GM12874 (cell line): ENCODE measurements at regions not wholly inside any gene's neighbourhood (a gene's known extent, or its start where the extent isn't known, plus 50 kb on each side); places are given as distances from the start of the nearest gene placed in this dataset.

Source experiments
- TF ChIP-seq, protein P1 (sequence below): IDR thresholded peaks from 2 replicates; pipeline ENCODE4 v1.5.1; 2011; ENCODE audit warnings: low read depth, mild to moderate bottlenecking, control low read depth, low read length, moderate library complexity; ENCODE audit not compliant: insufficient read depth

DNA sequence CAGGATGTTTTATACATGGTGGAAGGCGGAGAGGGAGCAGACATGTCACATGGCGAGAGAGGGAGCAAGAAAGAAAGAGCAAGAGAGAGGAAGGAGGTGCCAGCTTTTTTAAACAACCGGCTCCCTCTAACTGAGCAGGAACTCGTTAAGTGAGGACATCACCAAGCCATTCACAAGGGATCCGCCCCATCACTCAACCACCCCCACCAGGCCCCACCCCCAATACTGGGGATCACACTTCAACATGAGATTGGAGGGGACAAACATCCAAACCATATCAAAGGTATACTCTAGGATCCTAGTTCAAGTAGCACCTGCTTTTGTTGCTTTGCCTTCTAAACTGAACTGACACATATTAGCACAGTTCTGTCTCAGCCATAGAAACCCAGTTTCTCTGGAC, 141.9 kb upstream of the KLF14 start:
- TF ChIP-seq, protein P1, sequence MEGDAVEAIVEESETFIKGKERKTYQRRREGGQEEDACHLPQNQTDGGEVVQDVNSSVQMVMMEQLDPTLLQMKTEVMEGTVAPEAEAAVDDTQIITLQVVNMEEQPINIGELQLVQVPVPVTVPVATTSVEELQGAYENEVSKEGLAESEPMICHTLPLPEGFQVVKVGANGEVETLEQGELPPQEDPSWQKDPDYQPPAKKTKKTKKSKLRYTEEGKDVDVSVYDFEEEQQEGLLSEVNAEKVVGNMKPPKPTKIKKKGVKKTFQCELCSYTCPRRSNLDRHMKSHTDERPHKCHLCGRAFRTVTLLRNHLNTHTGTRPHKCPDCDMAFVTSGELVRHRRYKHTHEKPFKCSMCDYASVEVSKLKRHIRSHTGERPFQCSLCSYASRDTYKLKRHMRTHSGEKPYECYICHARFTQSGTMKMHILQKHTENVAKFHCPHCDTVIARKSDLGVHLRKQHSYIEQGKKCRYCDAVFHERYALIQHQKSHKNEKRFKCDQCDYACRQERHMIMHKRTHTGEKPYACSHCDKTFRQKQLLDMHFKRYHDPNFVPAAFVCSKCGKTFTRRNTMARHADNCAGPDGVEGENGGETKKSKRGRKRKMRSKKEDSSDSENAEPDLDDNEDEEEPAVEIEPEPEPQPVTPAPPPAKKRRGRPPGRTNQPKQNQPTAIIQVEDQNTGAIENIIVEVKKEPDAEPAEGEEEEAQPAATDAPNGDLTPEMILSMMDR, result no peak

DNA sequence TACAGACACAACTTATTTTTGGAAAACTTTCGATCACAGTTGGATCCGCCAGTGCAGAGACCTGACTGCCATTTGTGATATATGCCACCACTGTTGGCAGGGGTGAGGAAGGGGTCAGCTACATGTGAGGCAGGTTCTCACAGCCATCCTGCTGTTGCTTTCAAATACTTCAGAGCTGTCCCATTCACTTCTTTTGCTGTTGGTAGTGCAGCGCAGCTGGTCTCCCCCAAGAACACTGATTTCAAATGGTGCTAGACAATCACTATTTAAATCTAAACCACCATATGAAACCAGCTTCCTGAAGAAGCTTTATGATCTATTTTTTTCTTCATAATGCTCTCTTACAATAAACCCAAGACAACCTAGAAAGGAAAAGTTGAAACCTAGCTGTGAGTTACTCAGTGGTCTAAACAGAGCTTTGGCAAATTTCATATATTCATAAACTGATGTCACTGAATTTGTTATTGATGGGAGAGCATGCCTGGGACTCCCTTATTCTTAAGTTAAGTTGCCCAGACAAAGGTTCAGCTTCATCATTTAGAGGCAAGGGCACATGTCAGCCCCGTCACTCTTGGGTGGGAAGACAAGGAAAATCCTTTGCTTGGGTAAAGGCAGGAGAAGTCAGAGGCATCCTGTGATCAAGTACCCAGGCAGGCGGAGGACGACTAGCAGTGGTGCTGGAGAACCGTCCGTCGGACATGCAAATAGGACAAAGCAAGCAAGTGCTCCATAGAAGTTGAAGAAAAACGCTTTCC, 143.4 kb upstream of the KLF14 start:
- TF ChIP-seq, protein P1, result no peak

DNA sequence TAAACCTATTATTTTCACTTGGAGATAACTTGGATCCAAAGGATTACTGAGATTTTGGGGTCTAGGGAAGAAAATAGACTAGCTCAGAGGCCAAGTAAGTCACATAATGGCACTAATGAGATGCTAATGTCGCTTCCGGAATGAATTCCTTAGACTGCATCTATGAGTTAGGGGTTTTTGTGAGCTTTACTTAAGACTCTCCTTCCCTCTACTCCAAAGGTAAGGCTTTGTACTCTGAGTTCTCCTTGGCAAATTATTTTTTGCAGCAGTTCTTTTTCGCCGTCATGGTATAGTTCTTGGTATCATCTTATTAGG, 143.9 kb upstream of the KLF14 start:
- TF ChIP-seq, protein P1, result no peak

DNA sequence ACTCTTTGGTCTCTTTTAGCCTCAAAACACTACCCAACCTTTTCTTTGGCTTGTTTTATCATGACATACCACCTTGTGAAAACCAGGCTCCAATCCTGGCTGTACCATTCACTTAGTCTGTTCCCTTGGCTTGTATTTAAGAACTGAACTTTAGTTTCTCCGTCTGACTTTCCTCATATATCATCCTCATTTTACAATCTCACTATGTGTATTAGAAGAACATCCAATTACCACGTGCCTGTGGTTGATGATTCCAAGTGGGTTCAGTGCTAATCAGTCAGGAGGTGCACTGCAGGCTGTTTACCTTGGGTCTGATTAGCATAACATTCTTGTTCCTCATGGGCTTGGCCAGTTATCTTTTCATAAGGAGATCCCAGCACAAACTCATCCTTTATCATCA, 144.8 kb upstream of the KLF14 start:
- TF ChIP-seq, protein P1, result no peak

DNA sequence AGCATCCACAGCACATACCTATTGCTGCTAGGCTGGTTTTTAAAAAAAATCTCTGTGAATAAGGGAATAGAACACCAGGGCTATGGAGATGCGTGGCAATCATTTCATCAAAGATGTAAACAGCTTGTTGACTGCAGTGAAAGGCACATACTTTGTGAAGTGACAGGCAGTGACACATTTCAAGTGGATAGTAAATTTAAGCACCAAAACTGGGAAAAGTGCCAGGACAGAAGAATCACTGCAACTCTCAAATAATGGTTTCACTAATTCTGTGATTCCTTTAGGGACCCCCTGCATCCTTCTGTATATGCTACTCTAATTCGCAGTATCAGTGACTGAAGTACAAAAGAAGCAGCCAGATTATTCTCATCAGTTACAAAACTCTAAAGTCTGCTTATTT, 145.2 kb upstream of the KLF14 start:
- TF ChIP-seq, protein P1, result no peak

DNA sequence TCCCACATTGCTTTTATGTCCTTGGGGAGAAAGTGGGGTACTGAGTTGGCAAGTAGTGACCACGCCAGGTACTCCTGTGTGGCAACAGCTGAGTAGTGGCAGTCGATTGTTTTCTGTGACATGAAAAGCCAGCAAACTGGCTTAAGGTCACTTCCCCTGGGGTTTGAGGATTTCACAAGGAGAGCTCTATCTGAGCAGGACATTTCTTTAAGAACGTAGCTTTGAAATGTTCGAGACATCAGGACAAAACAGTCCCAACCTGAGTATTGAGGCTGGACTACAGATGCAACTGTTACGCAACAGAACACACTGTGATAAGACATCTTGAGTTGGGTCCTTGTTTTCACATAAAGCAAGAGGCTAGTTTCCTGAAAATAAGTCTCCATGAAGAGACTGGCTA, 146.7 kb upstream of the KLF14 start:
- TF ChIP-seq, protein P1, result no peak

DNA sequence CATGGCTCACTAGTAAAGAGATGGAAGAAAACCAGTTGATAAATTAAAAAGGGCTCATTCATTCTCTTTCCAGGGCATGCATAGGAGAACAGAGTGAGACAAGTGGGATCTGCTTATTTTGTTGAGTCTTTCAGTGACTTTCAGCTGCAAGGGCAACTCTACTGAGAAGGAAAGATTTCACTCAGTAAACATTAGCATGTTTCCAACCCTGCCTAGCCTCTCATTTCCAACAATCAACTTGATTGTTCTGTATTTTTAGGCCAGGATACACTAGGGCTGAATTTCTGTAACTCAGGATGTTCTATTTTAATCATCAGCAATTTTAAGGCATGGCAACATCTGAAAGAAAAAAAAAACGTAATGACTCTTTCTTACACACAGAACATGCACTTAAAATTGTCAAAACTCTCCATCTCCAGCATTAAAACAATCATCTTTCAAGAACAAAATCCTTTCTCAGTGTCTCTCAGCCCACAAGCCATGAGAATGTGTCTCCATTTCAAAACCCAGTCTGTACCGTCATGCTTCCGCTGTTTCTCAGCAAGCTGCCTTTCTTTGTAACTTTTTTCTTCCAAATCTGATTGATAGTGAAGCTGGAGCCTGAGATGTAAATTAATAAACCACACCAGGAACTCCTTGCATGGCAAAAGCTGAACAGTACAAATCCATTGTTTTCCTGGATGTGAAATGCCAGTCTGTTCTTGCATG, 147.2 kb upstream of the KLF14 start:
- TF ChIP-seq, protein P1, result no peak
